ENCODE measurements at regions not wholly inside any gene's neighbourhood (a gene's known extent, or its start where the extent isn't known, plus 50 kb on each side); places are given as distances from the start of the nearest gene placed in this dataset.

- TF ChIP-seq CTCF (conservative IDR thresholded peaks at IDR 0.05 in 1 of 2, IDR thresholded peaks at IDR 0.05 in 1 of 2; ENCODE audit: extremely low read depth in 1 of 2, insufficient read depth in 1 of 2, low read depth in 1 of 2, low read length in 2 of 2) (no peak), EZH2 (IDR thresholded peaks at IDR 0.05; ENCODE audit: borderline replicate concordance, low read length) (no peak)
Observed at GRCh38 chr15:77698481-77698880, 65.8 kb upstream of the LINGO1 start.
